Esophagus muscularis mucosa (tissue), 4 donors: ENCODE measurements at regions not wholly inside any gene's neighbourhood (a gene's known extent, or its start where the extent isn't known, plus 50 kb on each side); places are given as distances from the start of the nearest gene placed in this dataset.

Experiments used
- DNase-seq: peaks from one replicate; pipeline ENCODE4 v3.0.0-alpha.2; 2017; ENCODE audit errors: extremely low spot score
- H3K27ac ChIP-seq, 4 donors: fragments of 200-600 bp; sonication (generic); replicated peaks in 1 of 4; 1 replicate in 3 of 4; 2 replicates in 1 of 4; pipeline ENCODE4 v1.5.1; 2016 to 2019; ENCODE audit warnings: mild to moderate bottlenecking in 1 of 4
- H3K27me3 ChIP-seq, 4 donors: fragments of 200-600 bp; sonication (generic); one replicate each; pipeline versions ENCODE4 v1.5.1 to v1.6.0; 2016 to 2019
- H3K36me3 ChIP-seq, 4 donors: fragments of 200-600 bp; sonication (generic); one replicate each; pipeline ENCODE4 v1.5.1; 2016 to 2019
- H3K4me1 ChIP-seq, 4 donors: fragments of 200-600 bp; sonication (generic); one replicate each; pipeline ENCODE4 v1.5.1; 2016 to 2019
- H3K4me3 ChIP-seq, 4 donors: fragments of 200-600 bp; sonication (generic); 1 replicate in 2 of 4; 2 replicates in 2 of 4; pipeline ENCODE4 v1.5.1; 2016 to 2019; ENCODE audit warnings: mild to moderate bottlenecking in 4 of 4, moderate library complexity in 1 of 4
- H3K9me3 ChIP-seq, 4 donors: fragments of 200-600 bp; sonication (generic); 1 replicate in 3 of 4; 2 replicates in 1 of 4; pipeline ENCODE4 v1.5.1; 2016 to 2019
- EP300 ChIP-seq: sonication (generic); formaldehyde crosslinking; IDR thresholded peaks from one replicate; pipeline ENCODE4 v1.6.1; 2017; ENCODE audit warnings: antibody characterized with exemption
- POLR2A ChIP-seq: fragments of 450-650 bp; IDR thresholded peaks from one replicate; pipeline ENCODE4 v1.6.1; 2017; ENCODE audit warnings: antibody characterized with exemption, moderate library complexity, mild to moderate bottlenecking, low read depth
- POLR2AphosphoS5 ChIP-seq, 2 donors: sonication (generic); formaldehyde crosslinking; IDR thresholded peaks; one replicate each; pipeline ENCODE4 v1.6.1; 2017; ENCODE audit warnings: antibody characterized with exemption in 2 of 2
- WGBS: methylation state at CpG from one replicate; pipeline ENCODE4 v1.1.5; 2018; 5-methylcytosine and 5-hydroxymethylcytosine counted together
- intact Hi-C: fragments of 100-400 bp; cut with DNase I; formaldehyde crosslinking; loops from one replicate; pipeline ENCODE4 v1.15.1; 2023
- TF ChIP-seq, protein P1 (sequence below), 3 experiments: fragments of 200-600 bp in 2 of 3; fragments of 450-650 bp in 1 of 3; sonication (generic) in 2 of 3; IDR thresholded peaks; one replicate each; pipeline ENCODE4 v1.5.1; 2017 to 2019; ENCODE audit warnings: antibody characterized with exemption in 3 of 3, mild to moderate bottlenecking in 2 of 3, moderate library complexity in 1 of 3

DNA sequence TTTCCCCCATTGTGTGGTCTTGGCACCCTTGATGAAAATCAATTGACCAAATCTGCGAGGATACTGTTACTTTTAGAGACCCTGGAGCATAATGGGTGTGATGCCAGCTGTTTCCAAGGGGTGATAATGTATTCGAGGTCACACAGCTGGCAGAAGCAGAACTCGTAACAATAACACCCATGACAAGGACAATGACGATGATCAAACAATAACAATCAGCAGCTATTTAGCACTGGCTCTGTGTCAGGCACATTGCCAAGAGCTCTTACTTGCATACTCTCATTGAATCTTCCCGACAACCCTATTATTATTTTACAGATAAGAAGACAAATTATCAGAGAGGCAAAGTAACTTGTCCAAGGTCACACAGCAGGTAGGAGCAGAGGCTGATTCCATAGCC is 223.7 kb upstream of the MSX2 start:
- H3K36me3 ChIP-seq = no peaks in the 10 kb centered on the region
- H3K4me1 ChIP-seq = no peaks in the 10 kb centered on the region
- no peak overlapping the region for H3K4me3 ChIP-seq
- DNase-seq = no peak
- TF ChIP-seq EP300 = no peak
- TF ChIP-seq POLR2AphosphoS5 (IDR thresholded peaks at IDR 0.05) = no peak
- no peak for TF ChIP-seq POLR2A
- TF ChIP-seq, protein P1, sequence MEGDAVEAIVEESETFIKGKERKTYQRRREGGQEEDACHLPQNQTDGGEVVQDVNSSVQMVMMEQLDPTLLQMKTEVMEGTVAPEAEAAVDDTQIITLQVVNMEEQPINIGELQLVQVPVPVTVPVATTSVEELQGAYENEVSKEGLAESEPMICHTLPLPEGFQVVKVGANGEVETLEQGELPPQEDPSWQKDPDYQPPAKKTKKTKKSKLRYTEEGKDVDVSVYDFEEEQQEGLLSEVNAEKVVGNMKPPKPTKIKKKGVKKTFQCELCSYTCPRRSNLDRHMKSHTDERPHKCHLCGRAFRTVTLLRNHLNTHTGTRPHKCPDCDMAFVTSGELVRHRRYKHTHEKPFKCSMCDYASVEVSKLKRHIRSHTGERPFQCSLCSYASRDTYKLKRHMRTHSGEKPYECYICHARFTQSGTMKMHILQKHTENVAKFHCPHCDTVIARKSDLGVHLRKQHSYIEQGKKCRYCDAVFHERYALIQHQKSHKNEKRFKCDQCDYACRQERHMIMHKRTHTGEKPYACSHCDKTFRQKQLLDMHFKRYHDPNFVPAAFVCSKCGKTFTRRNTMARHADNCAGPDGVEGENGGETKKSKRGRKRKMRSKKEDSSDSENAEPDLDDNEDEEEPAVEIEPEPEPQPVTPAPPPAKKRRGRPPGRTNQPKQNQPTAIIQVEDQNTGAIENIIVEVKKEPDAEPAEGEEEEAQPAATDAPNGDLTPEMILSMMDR (IDR thresholded peaks at IDR 0.05) = no peak
- H3K27ac ChIP-seq = no peak overlapping the region
- H3K27me3 ChIP-seq = peaks cover 0 to 15% (median 0%) of the 10 kb centered on the region in 4 donors
- WGBS = 62% methylated on average over 5 of the region's 5 CpGs
- intact Hi-C loops = no loop called here
- peaks cover 0 to 16% (median 14%) of the 10 kb centered on the region in 4 donors for H3K9me3 ChIP-seq

DNA sequence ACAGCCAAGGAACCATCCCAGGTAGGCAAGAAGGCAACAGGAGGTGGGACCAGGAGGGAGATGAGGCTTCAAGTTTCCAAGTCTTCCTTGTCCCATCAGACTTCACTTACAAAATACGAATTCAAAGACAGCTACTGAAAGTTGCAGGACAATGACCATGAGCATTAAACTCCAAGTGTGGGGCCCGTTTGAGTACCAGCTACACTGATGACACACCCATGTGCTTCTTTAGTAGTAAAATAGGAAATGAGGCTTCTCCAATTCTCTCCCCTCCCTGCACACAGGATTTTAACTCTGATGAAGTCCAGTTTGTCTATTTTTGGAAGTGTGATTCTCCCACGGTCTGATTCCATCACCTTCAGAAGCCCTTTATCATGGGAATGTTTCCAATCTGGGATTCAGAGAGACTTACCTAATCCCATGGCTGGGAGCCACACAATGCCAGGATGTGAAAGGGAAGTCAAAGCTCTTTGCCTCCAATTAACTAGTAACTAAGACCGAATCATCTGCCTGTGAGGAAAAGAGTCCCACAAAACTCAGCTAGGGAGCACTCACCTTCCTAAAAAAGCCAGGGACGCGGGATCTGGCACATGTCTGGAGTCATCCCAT is 222.8 kb upstream of the MSX2 start:
- intact Hi-C loops = no loop called here
- Histone ChIP-seq H3K27me3 (peaks cover 0 to 15% (median 0%) of the 10 kb centered on the region in 4 donors), H3K27ac (no peak overlapping the region), H3K4me1 (no peaks in the 10 kb centered on the region), H3K9me3 (peaks cover 0 to 16% (median 14%) of the 10 kb centered on the region in 4 donors), H3K4me3 (no peak overlapping the region), H3K36me3 (no peaks in the 10 kb centered on the region)
- WGBS = 39% methylated on average over 6 of the region's 6 CpGs
- TF ChIP-seq POLR2A = no peak
- TF ChIP-seq POLR2AphosphoS5 (IDR thresholded peaks at IDR 0.05) = no peak
- no peak for DNase-seq

DNA sequence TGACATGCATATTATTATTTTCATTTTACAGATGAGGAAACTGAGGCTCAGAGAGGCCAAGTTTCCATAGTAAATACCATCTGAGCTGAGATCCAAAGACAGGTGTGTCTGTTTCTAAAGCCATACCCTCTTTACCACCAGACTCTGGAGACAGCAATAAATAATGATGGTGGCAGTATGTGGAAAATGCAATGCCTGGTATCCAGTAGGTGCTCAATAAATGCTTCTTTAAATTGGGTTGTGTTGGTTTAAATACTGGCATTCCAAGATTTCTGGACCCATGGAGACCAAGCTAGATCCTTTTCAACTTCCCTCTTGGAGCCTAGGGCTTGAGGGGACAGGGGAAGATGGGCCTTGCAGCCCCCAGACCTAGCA is 221.3 kb upstream of the MSX2 start:
- H3K36me3 ChIP-seq = no peaks in the 10 kb centered on the region
- intact Hi-C loops = no loop called here
- H3K4me3 ChIP-seq = no peak overlapping the region
- no peak overlapping the region for H3K27ac ChIP-seq
- no peak for DNase-seq
- peaks cover 0 to 15% (median 0%) of the 10 kb centered on the region in 4 donors for H3K27me3 ChIP-seq
- no peaks in the 10 kb centered on the region for H3K4me1 ChIP-seq
- H3K9me3 ChIP-seq = peaks cover 0 to 12% (median 7%) of the 10 kb centered on the region in 4 donors
- TF ChIP-seq, protein P1 (IDR thresholded peaks at IDR 0.05) = no peak

DNA sequence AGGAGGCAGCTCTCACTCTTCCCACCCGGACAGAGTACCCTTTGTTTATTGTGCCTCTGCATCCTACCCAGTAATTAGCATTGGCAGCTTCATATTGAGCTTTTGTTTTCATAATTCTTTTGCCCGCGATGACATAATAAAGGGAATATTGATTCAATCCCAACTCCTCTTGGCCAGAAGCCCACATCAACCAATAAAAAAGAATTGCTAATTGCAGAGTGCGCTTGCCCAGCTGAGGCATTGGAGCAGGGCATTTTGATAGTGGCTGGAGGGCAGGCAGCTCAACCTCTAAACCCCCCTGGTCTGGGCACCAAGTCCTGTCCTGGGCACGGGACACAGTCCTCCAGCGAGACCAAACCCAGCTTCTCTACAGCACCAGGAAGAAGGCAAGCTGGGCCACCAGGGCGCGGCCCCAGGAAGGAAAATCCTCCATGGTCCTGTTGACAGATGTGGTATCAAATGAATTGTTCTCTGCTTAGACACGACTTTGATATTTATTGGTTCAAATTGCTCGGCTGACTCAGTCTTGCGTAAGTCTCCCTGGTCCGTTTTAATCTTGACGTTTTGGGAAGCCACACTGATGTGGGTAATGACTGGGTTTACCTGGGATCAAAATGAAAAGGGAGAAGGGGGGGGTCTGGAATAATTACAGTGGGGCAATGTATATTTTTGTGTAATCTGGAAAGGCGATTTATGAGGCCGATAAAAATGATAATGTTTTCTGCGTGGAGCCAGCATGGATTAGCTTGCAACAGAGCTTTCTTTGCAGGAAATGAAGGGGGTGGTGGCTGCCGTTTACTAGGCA is 220.7 kb upstream of the MSX2 start:
- peaks cover 0 to 6% (median 2%) of the 10 kb centered on the region in 4 donors for H3K9me3 ChIP-seq
- no peak overlapping the region for H3K4me3 ChIP-seq
- no peak overlapping the region for H3K27ac ChIP-seq
- TF ChIP-seq, protein P1 (IDR thresholded peaks at IDR 0.05) = no peak
- TF ChIP-seq POLR2A (no peak), EP300 (no peak)
- no peak for DNase-seq
- H3K36me3 ChIP-seq = no peaks in the 10 kb centered on the region
- H3K4me1 ChIP-seq = no peaks in the 10 kb centered on the region
- peaks cover 0 to 15% (median 0%) of the 10 kb centered on the region in 4 donors for H3K27me3 ChIP-seq
- 70% methylated on average over 17 of the region's 17 CpGs for WGBS
- intact Hi-C loops = no loop called here

DNA sequence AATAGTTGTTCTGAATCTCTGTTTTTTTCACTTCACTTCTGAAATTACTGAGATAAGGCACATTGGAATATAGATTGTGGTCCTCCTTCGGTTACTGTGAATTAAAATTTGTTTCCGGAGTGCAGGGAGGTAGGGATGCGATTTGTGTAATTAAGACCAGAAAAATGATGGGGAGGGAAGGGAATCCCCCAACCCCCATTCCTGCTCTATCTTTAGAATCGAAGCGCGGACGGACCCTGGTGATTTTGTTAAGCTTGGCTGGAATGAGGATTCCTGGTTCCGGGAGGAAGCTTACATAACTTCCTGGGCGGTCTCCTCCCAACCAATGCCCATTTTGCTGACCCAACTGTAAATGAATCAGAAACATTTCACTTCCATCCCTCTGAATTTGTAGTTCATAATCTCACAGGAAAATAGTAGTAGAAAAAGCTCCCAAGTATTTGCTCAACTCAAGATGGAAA is 220.1 kb upstream of the MSX2 start:
- intact Hi-C loops = no loop called here
- H3K4me1 ChIP-seq = no peaks in the 10 kb centered on the region
- H3K4me3 ChIP-seq = no peak overlapping the region
- no peaks in the 10 kb centered on the region for H3K9me3 ChIP-seq
- no peaks in the 10 kb centered on the region for H3K36me3 ChIP-seq
- no peak for DNase-seq
- WGBS = 74% methylated on average over 9 of the region's 9 CpGs
- peaks cover 0 to 15% (median 0%) of the 10 kb centered on the region in 4 donors for H3K27me3 ChIP-seq
- no peak for TF ChIP-seq POLR2A
- TF ChIP-seq, protein P1 (IDR thresholded peaks at IDR 0.05) = no peak
- TF ChIP-seq POLR2AphosphoS5 (IDR thresholded peaks at IDR 0.05) = no peak
- TF ChIP-seq EP300 = no peak
- no peak overlapping the region for H3K27ac ChIP-seq
